ACC112 (cell line): ENCODE measurements at regions not wholly inside any gene's neighbourhood (a gene's known extent, or its start where the extent isn't known, plus 50 kb on each side); places are given as distances from the start of the nearest gene placed in this dataset.

ENCODE experiments used
- H2AFZ ChIP-seq: fragments of 200-600 bp; sonication (generic); one replicate; pipeline ENCODE4 v1.6.0; 2017; ENCODE audit warnings: antibody characterized with exemption, low read length; ENCODE audit not compliant: unreplicated experiment
- H3K27ac ChIP-seq: fragments of 200-600 bp; sonication (generic); 2 replicates; pipeline ENCODE4 v1.5.1; 2014; ENCODE audit warnings: low read depth, mild to moderate bottlenecking, antibody characterized with exemption, low read length, moderate library complexity
- H3K27me3 ChIP-seq: fragments of 200-600 bp; sonication (generic); 2 replicates; pipeline ENCODE4 v1.6.1; 2014; ENCODE audit warnings: mild to moderate bottlenecking, antibody characterized with exemption, low read length, moderate library complexity, mixed read lengths; ENCODE audit not compliant: insufficient read depth
- H3K36me3 ChIP-seq: fragments of 200-600 bp; sonication (generic); 2 replicates; pipeline ENCODE4 v1.6.1; 2016; ENCODE audit warnings: mild to moderate bottlenecking, antibody characterized with exemption, low read length, moderate library complexity, mixed read lengths; ENCODE audit not compliant: insufficient read depth
- H3K4me1 ChIP-seq: fragments of 200-600 bp; sonication (generic); one replicate; pipeline ENCODE4 v1.6.1; 2016; ENCODE audit warnings: low read length, mixed read lengths; ENCODE audit not compliant: insufficient read depth, unreplicated experiment, control insufficient read depth
- H3K4me3 ChIP-seq: fragments of 200-600 bp; sonication (generic); 2 replicates; pipeline ENCODE4 v1.5.1; 2014; ENCODE audit warnings: mild to moderate bottlenecking, low read depth, low read length
- H3K79me2 ChIP-seq: fragments of 200-600 bp; sonication (generic); one replicate; pipeline ENCODE4 v1.6.0; 2016; ENCODE audit warnings: low read length; ENCODE audit not compliant: control insufficient read depth, unreplicated experiment, insufficient read depth

- Histone ChIP-seq H2AFZ (no peak overlapping the region), H3K27ac (no peak overlapping the region)
Measured at GRCh38 chr4:11741190-11741652, 312.5 kb upstream of the HS3ST1 start.

GRCh38 chr4:11739992-11740391 lies 311.3 kb upstream of the HS3ST1 start:
- H2AFZ ChIP-seq = no peak overlapping the region
- no peak overlapping the region for H3K4me3 ChIP-seq
- no peaks in the 10 kb centered on the region for H3K36me3 ChIP-seq
- no peaks in the 10 kb centered on the region for H3K79me2 ChIP-seq
- H3K4me1 ChIP-seq = peaks cover 26% of the 10 kb centered on the region
- H3K27me3 ChIP-seq = no peaks in the 10 kb centered on the region
- H3K27ac ChIP-seq = no peak overlapping the region

More at GRCh38 chr4:11741190-11741652, 312.5 kb upstream of the HS3ST1 start:
- H3K79me2 ChIP-seq = no peaks in the 10 kb centered on the region
- H3K4me3 ChIP-seq = no peak overlapping the region
- peaks cover 26% of the 10 kb centered on the region for H3K4me1 ChIP-seq
- no peaks in the 10 kb centered on the region for H3K27me3 ChIP-seq
- H3K36me3 ChIP-seq = no peaks in the 10 kb centered on the region

GRCh38 chr4:11736978-11737377 lies 308.3 kb upstream of the HS3ST1 start:
- H3K27me3 ChIP-seq = no peaks in the 10 kb centered on the region
- peaks cover 11% of the 10 kb centered on the region for H3K4me1 ChIP-seq
- no peak overlapping the region for H3K4me3 ChIP-seq
- H3K27ac ChIP-seq = no peak overlapping the region
- H3K79me2 ChIP-seq = no peaks in the 10 kb centered on the region
- H3K36me3 ChIP-seq = no peaks in the 10 kb centered on the region
- no peak overlapping the region for H2AFZ ChIP-seq

GRCh38 chr4:11735651-11736050 lies 307.0 kb upstream of the HS3ST1 start:
- Histone ChIP-seq H2AFZ (no peak overlapping the region), H3K36me3 (no peaks in the 10 kb centered on the region), H3K27me3 (no peaks in the 10 kb centered on the region), H3K79me2 (no peaks in the 10 kb centered on the region), H3K4me3 (no peak overlapping the region), H3K4me1 (peaks cover 2% of the 10 kb centered on the region), H3K27ac (no peak overlapping the region)

DNA sequence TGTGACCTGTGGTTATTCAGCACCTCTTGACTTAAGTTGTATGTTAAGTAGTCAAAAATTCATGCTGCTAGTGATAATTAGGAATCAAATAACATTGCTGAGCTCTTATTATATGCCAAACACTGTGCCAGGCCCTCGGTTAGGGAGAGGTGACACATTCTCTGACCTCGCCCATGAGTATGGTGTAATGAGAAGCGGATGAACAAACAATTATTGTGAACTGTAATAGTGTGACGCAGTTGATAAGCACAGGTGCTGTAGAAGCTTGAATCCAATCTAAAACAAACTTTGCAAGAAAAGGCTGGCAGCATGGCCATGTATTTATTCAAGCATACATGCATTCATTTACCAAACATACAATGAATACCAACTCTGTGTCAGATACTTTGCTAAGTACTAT lies 303.5 kb upstream of the HS3ST1 start:
- Histone ChIP-seq H3K27ac (no peak overlapping the region), H3K79me2 (no peaks in the 10 kb centered on the region), H3K27me3 (no peaks in the 10 kb centered on the region), H3K4me3 (no peak overlapping the region), H3K4me1 (no peaks in the 10 kb centered on the region), H2AFZ (no peak overlapping the region), H3K36me3 (no peaks in the 10 kb centered on the region)

GRCh38 chr4:11730545-11730944 lies 301.9 kb upstream of the HS3ST1 start:
- Histone ChIP-seq H3K79me2 (no peaks in the 10 kb centered on the region), H3K4me1 (no peaks in the 10 kb centered on the region), H3K27me3 (no peaks in the 10 kb centered on the region), H3K4me3 (no peak overlapping the region), H2AFZ (no peak overlapping the region), H3K27ac (no peak overlapping the region), H3K36me3 (no peaks in the 10 kb centered on the region)

GRCh38 chr4:11729548-11729947 lies 300.9 kb upstream of the HS3ST1 start:
- H3K27me3 ChIP-seq = no peaks in the 10 kb centered on the region
- H3K79me2 ChIP-seq = no peaks in the 10 kb centered on the region
- H3K4me1 ChIP-seq = peaks cover 4% of the 10 kb centered on the region
- no peak overlapping the region for H2AFZ ChIP-seq
- no peaks in the 10 kb centered on the region for H3K36me3 ChIP-seq
- no peak overlapping the region for H3K27ac ChIP-seq
- H3K4me3 ChIP-seq = no peak overlapping the region

GRCh38 chr4:11727903-11728564 lies 299.3 kb upstream of the HS3ST1 start:
- Histone ChIP-seq H3K27me3 (no peaks in the 10 kb centered on the region), H2AFZ (no peak overlapping the region), H3K27ac (no peak overlapping the region), H3K4me1 (peaks cover 7% of the 10 kb centered on the region), H3K79me2 (no peaks in the 10 kb centered on the region), H3K4me3 (no peak overlapping the region), H3K36me3 (no peaks in the 10 kb centered on the region)

DNA sequence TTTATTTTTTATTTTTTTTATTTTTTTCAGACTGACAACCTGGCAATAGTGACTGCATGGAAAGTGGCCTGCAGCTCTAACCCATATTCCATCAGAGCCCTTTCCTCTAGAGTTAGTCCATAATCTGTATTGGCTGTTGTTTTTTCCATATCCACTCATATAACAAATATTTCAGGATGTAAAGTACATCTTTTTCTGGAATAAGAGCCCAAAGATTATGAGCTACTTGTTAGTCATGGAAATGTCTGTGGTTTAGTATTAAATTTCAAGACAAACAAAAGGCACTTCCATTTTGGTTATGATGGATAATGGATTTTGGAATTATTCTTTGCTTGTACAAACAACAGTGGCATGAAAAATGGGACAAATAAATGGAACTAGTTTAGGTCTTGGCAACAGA lies 296.0 kb upstream of the HS3ST1 start:
- no peaks in the 10 kb centered on the region for H3K27me3 ChIP-seq
- no peaks in the 10 kb centered on the region for H3K79me2 ChIP-seq
- no peaks in the 10 kb centered on the region for H3K36me3 ChIP-seq
- peaks cover 7% of the 10 kb centered on the region for H3K4me1 ChIP-seq
- H3K4me3 ChIP-seq = no peak overlapping the region
- H3K27ac ChIP-seq = no peak overlapping the region
- no peak overlapping the region for H2AFZ ChIP-seq

- Histone ChIP-seq H3K4me1 (peaks cover 7% of the 10 kb centered on the region), H3K4me3 (no peak overlapping the region), H3K27ac (no peak overlapping the region), H3K27me3 (no peaks in the 10 kb centered on the region), H3K79me2 (no peaks in the 10 kb centered on the region), H3K36me3 (no peaks in the 10 kb centered on the region), H2AFZ (no peak overlapping the region)
Measured at GRCh38 chr4:11722223-11722622, 293.5 kb upstream of the HS3ST1 start.

- Histone ChIP-seq H3K27ac (no peak overlapping the region), H3K4me1 (peaks cover 7% of the 10 kb centered on the region), H2AFZ (no peak overlapping the region), H3K4me3 (no peak overlapping the region), H3K36me3 (no peaks in the 10 kb centered on the region), H3K27me3 (no peaks in the 10 kb centered on the region), H3K79me2 (no peaks in the 10 kb centered on the region)
Measured at GRCh38 chr4:11720292-11720691, 291.6 kb upstream of the HS3ST1 start.
